CD4-positive, alpha-beta T cell treated with Interferon alpha-2 for 1 hour (primary cell): ENCODE measurements at regions not wholly inside any gene's neighbourhood (a gene's known extent, or its start where the extent isn't known, plus 50 kb on each side); places are given as distances from the start of the nearest gene placed in this dataset.
"Not testable (repeated sequence)": the region's sequence is repeated elsewhere in the genome, so short reads cannot be mapped to it uniquely, and the experiment has no call there.

ENCODE experiments used
- DNase-seq, 2 donors: peaks; one replicate each; pipeline ENCODE4 v3.0.0-alpha.2; 2020 to 2022

DNA sequence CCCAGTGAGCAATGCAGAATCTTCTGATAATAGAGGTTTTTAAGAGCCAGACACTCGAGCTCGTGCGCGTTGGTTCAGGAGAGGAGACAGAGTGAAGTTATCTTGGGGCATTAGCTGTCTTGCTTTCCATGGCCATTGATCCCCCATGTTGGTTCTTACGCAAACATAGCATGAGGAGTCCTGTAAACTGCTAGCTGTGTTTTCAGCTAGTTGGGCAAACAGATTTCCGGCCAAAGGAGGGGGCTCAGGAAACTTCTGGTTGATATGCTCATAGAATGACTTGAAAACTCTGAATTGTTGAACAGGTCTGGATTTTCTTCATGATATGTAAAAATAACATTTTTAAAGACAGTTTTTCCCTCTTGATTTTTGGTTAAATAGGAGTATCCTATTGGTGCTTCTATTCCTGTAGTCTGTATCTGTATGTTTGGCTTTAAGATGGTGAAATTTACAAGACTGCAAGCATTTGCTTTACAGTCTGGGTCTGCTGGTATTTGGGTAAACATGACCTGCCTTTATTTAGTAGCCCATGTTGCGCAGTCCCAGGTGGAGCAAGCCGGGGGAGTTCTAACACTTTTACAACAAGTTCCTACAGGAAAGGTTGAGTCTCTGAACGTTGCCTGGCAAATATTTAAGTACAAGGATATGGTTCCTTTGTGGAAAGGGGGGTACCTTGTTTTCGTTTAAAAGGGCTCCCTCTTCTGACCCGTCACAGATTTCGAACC is 218.4 kb upstream of the KCND2 start:
- DNase-seq = no peak

DNA sequence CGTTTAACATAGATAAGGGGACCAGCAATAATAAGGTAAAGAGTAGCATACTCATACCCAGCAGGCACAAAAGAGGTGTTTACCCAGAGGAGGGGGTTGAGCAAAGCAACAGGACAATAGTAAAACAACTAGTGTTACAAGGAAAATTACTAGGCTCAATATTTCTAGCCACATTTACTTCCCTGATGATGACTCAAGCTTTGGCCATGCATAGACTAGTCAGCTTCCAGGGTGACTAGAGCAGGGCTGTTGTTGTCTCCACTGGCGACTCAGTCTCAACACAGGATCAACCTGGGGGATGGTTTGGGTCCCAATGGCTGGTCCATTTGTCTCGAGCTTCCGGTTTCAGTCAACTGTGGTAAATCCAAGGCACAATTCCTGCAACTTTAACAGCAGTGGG is 217.7 kb upstream of the KCND2 start:
- no peak for DNase-seq

DNA sequence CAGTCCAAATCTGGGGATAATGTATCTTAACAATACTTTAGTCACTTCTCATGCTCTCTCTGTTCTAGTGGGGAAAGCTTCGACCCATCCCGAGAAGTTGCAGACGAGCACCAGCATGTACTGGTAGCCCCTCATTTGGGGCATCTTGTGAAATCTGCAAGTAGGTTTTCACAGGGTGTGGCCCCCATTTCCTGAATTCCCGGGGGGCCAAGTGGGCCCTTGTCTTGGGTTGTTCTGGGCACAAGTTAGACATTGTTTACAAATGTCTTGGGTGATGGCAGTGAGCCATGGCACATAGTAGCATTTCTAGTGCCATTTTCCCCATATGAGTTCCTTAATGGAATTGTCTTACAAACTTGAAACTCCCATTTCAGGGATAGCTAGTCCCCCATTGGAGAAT is 216.7 kb upstream of the KCND2 start:
- no peak for DNase-seq

DNA sequence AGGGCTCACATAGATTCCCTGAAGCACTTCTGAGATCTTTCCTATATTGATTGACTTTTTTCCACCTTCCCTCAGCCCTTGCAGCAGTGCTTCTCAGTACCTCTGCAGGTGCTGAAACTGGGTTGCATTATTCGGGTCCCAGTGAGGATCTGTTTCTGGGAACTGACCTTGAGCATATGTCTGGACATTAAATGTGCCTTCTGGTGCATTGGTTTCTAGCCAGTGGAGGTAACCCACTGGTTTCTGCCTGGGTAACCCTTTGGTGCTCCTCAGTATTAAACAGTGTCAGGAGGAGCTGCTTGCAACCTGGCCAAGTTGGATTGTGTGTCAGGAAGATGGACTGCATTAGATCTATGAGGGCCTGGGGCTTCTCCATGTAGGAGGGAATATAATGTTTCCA is 213.3 kb upstream of the KCND2 start:
- no peak for DNase-seq

DNA sequence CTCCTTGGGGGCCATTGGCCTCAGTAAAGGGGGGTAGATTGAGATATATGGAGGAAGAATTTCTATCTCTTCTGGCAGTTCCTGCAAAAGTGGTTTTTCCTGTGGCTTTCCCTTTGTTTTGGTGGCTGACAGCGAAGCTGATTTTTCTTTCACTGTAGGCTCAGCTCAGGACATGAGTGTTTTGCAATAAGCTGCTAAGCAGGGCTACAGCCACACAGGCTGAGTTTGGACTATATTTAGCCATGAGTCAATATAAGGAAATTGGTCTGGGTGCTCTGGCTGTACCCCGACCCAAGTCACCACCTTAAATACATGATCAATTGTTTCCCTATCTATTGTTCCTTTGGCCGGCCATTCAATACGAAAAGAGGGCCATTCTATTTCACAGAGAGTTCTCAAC is 212.7 kb upstream of the KCND2 start:
- DNase-seq = no peak

DNA sequence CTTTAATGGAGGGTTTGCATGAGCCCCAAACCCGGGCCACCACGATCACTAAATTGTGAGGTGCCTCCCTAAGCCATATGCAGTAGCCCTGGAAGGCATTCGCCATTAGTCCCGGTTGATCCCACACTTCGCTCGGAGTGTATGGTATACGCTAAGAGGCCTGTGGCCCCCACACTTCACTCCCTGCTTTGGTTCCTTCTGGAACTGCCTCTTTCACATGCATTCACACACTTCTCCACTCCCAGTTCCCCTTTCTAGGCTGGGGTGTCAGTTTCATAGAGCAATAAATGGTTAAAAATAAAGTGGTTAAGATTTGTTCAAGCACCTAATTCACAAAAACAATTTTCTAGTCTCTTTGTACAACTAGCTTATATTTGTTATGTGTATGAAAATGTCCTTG is 212.1 kb upstream of the KCND2 start:
- no peak for DNase-seq

DNA sequence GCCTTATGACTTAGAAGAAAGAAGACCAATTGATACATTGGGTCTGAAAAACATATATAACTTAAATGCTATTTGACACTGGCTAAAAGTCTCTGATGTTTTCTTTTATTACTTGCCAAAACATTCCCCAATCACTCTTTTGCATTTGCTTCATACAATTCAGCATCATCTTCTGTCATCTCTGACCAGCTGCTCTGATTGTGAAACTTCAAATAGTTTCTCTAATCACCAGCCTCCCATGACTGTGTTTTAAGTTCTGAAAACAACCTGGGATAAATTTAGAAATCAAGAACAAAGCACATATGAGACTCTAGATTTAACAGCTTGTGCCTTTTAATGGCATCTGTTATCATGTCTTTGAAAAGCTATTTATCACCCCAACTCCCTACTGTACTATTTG is 208.4 kb upstream of the KCND2 start:
- DNase-seq = no peak

DNA sequence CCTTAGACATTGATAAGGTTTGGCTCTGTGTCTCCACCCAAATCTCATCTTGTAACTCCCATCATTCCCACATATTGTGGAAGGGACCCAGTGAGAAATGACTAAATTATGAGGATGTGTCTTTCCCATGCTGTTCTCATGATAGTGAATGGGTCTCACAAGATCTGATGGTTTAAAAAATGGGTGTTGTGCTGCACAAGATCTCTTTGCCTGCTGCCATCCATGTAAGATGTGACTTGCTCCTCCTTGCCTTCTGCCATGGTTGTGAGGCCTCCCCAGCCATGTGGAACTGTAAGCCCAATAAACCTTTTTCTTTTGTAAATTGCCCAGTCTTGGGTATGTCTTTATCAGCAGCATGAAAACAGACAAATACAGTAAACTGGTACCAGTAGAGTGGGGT is 206.1 kb upstream of the KCND2 start:
- not testable (repeated sequence) for DNase-seq

DNA sequence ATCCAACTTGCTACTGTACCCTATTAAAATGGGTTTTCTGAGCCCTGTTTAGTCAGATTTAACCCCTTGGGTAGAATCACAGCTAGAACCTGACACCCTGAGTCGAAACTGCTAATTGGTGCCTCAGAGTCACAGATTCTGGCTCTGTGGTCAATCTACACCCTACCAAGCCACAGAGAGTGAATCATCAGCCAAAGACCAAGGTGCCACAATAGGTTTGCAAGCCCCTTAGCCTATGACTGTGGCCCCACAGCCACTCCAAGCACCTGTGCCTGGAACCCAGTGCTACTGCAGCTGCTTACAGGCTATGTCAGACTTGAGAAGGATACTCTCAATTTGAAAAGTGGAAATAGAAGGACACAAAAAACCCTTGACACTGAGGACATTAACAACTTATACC is 202.8 kb upstream of the KCND2 start:
- no peak for DNase-seq

DNA sequence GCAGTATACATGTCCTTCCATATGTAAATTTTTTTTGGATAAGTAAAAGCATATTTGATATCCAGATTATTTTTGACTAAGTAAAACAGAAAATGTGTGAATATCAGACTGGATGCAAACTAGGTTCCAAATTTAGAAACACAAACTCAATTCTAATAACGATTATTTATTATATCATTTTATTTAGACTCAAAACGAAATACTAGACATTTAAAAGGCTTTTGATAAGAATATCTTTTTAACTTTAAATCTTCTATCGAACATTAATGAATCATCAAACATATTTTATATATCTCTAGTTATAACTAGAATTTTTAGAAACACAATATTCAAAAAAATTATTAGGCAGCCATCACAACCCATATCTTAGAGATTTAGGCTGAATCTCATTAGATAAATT is 195.2 kb upstream of the KCND2 start:
- DNase-seq = no peak

DNA sequence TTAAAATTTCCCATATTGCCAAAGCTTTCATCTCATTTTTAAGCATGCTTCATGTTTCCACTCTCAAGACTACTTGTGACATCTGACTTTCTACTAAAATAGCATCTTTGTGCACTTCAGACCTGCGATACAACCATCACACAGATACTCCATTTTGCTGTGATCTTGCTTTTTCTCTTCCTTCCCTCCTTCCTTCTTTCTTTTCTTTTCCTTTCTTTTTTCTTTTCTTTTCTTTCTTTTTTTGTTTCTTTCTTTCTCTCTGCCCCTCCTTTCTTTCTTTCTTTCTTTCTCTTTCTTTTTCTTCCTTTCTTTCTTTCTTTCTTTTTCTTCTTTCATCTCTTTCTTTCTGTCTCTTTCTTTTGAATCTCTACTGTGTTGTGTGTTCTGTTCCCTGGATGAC is 194.0 kb upstream of the KCND2 start:
- no peak for DNase-seq

DNA sequence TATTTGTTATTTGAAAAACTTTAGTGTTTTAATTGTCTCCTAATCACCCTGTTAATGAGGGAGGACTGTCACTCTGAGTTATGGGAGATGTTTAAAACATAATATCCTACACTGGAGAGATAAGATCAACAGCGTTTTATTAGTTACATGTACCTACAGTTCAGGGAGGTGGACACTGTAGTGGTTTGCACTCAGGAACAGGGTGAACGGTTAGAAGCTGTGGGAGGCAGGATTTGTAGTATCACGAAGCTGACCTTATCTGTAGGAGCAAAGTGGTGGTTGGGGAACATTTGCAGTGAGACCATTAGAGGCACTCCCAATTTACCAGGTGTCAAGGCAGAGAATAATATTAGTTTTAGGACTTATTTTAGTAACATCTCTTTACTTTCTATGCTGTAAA is 193.3 kb upstream of the KCND2 start:
- DNase-seq = no peak

DNA sequence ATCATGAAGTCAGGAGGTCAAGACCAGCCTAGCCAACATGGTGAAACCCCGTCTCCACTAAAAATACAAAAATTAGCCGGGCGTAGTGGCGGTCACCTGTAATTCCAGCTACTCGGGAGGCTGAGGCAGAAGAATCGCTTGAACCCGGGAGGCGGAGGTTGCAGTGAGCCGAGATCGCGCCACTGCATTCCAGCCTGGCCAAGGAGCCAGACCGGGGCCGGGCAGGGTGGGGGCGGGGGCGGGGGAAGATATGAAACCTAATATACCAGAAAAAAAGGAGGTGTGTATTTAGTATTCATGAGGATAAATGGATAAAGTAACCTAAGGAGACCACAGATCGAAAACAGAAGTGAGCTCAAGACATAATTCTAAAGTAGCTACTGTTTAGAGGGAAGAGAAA is 186.5 kb upstream of the KCND2 start:
- not testable (repeated sequence) for DNase-seq

DNA sequence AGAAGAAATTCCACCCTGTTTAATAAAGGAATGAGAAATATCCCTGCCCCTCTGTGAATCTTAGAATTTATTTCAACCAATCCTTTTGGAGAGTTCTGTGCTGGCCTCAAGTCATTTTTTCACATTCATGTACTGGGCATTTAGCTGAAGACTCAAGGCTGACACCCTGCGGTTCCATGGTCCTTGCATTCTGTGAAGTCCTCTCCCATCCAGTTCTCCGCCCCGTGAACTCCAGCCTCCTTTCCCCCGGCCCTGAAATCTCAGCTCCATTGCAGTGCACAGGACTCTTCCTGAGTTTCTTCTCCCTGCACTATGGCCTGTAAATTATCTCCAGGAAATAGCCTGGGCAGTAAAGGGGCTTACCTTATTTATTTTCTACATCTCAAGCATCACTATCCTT is 183.0 kb upstream of the KCND2 start:
- no peak for DNase-seq

DNA sequence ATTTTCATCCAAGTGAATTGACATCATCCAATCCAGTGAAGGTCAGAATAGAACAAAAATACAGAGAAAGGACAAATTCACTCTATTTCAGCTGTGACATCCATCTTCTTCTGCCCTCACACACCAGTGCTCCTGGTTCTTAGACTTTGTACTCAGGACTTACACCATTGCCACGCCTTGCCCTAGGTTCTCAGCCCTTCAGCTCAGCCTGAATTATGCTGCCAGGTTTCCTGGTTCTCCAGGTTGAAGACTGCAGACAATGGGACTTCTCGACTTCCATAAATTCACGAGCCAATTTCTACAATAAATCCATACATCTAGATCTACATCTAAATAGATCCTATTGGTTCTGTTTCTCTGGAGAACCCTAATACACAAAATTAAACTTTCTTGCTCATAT is 181.2 kb upstream of the KCND2 start:
- no peak for DNase-seq

DNA sequence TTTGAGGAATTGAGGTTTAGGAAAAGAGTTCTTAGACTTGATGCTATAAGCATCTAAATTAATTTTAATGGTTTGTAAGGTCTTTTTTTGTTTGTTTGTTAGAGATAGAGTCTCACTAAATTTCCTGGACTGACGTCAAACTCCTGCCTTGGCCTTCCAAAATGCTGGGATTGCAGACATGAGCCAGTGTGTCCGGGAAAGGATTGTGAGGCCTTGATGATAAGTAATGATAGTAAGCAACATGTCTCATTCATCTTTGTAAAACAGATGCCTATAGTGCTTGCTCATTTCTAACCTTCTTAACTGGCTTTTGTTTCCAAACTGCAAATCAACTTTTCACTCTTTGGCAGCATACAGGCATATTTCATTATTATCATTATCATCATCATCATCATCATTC is 176.0 kb upstream of the KCND2 start:
- no peak for DNase-seq

DNA sequence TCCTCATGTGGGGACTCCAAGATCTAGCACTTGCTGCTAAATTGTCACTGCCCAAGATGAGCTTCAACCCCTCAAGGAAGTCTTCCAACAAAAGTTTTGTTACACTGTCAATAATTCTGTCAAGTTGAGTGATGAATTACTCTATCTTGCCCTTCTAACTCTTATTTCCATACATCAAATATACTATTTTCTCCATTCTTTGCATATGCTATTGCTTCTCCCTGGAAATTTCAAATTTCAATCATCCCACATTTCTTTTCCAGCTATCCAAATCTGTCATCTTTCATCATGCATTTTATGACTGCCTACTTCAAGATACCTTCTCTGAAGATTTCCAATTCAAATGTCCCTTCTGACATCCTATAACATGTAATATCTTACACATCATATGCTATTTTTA is 175.2 kb upstream of the KCND2 start:
- no peak for DNase-seq

DNA sequence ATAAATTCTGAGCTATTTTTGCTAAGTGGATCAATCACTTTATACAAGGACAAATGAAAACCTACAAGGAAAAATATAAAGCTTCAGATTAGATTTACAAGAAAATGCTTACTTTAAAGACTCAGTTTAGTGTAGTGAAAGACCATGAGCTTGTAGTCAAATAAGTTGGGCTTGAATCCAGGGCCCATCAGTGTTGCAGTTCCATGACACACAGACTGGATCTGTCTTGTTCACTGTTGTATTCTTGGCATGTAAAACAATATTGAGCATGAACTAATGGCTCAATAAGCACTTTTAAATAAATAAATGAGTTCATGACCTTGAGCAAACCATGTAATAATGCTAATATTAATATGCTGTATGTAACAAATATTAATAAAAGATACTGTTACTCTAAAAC is 164.6 kb upstream of the KCND2 start:
- no peak for DNase-seq

DNA sequence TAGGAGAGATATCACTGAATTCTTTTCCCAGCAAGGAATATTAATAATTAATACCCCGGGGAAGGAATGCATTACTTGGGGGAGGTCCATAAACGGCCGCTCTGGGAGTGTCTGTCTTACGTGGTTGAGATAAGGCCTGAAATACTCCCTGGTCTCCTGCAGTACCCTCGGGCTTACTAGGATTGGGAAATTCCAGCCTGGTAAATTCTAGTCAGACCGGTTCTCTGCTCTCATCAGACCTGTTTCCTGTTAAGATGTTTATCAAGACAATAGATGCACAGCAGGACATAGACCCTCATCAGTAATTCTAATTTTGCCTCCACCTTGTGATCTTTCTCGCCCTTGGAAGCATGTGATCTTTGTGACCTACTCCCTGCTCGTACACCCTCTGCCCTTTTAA is 162.8 kb upstream of the KCND2 start:
- no peak for DNase-seq

DNA sequence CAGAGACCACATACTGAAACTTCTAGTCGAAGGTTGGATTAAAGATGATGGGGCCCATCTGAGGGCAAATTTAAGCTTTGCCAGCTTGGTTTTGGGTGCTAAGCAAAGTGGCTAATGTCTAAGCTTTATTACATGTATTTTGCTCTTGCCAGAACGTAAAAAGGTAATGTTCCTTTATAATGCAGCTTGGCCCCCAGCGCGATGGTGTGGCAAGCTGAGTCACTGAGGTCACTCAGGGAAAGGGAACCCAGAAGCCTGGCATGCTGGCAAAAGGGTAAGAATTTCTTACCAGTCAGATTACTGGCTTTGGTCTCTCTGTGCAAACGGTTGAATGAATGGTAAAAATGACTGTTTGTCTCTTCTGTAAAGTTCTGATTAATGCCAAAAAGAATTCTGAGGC is 158.3 kb upstream of the KCND2 start:
- no peak for DNase-seq

DNA sequence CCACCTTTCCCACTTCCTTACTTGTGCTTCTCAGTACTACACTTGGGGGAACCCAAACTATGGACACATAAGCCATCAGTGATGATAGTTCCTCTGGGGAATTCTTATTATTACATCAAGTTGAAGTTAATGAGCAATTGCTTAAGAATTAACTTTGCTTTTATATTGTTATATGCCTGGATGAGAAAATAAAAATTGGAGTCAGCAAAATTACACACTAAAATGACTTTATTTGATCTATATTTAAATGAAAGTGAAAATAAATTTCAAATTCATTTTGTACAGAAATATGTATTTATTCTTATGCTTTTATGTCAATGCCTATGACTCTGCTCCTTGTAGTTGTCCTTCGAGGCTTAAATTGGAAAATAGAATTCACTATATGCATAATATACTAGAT is 149.4 kb upstream of the KCND2 start:
- no peak for DNase-seq

DNA sequence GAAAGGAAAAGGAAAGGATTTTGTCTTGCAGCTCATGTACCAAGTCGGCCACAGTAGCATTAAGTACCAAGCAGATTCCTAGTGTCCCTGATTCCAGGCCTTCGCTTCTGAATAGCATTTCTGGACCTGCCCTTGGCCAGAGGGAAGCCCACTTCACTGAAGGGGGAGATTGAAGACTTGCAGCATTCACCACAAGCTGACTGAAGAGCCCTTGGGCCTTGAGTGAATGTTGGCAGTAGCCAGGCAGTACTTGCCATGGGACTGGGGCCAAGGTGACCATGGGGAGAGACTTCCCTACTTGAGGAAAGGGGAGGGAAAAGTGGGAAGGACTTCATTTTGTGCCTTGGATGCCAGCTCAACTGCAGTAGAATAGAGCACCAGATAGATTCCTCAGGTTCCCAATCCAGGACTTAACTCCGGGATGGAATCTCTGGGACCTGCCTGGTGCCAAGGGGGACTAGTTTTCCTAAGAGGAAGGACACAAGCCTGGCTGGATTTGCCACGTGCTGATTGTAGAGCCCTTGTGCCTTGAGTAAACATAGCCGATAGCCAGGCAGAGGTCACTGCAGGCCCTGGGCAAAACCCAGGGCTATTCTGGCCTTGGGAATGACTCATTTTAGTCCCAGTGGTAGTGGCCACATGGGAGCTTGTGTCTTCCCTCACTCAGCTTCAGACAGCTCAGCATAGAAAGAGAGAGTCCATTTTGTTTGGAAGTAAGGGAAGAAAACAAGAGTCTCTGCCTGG is 141.7 kb upstream of the KCND2 start:
- no peak for DNase-seq

DNA sequence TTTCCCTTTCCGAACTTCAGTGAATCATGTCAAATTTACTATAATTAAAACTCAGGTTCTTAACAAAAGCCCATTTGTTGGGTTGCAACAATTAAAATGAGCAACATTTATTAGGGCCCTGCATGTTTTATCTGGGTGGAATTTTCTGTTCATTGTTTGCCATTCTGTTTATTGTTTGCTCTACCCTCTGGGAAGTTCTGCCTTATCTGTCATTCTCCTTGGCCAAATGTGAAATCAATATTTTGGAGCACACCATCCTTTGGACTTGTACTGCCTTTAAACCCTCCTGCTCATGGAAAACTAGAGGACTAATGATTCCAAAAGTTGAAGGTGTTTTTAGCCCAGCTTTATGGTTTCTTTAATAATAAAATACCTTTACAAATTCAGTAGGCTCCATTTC is 134.5 kb upstream of the KCND2 start:
- no peak for DNase-seq

DNA sequence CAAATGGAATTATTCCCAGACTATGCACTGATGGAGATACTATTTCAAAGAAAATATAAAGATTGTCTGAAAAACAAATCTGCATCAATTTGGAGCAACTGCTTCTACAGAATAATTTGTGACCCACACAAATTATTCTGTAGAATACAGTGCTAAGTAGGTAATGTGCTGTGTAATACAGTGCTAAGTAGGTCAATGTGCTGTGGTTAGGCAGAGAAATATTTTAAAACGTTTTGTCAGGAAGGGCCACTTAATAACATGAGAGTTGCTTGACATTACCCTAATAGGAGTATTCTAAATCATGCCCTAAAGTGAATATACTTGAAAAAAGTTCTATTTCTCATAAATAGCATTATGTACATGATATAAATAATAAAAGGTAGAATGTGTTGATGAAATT is 116.5 kb upstream of the KCND2 start:
- DNase-seq = no peak

DNA sequence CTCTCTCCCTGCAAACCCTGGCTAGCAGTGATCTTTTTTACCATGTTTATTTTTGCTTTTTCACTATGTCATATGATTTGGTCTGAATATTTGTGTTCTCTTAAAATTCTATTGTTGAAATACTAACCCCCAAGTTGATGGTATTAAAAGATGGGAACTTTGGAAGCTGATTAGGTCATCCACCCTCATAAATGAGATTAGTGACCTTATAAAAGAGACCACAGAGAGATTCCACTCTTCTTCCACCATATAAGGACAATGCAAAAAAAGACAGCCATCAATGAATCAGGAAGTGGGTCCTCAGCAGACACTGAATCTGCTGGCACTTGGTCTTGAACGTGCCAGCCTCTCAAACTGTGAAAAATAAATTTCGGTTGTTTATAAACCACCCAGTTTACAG is 112.8 kb upstream of the KCND2 start:
- DNase-seq = no peak
